HEK293 (cell line): ENCODE measurements at regions not wholly inside any gene's neighbourhood (a gene's known extent, or its start where the extent isn't known, plus 50 kb on each side); places are given as distances from the start of the nearest gene placed in this dataset.

Experiments
- CTCF ChIP-seq: fragments of 450-650 bp; formaldehyde crosslinking; IDR thresholded peaks from 2 replicates; pipeline ENCODE4 v1.5.1; 2016; ENCODE audit warnings: missing biosample characterization, missing genetic modification characterization
- OVOL3 ChIP-seq: fragments of 450-650 bp; formaldehyde crosslinking; IDR thresholded peaks from 2 replicates; pipeline ENCODE4 v1.5.1; 2016; ENCODE audit warnings: missing biosample characterization, missing genetic modification characterization
- ZBTB44 ChIP-seq: fragments of 450-650 bp; IDR thresholded peaks from 2 replicates; pipeline ENCODE4 v1.5.1; 2018; ENCODE audit warnings: missing biosample characterization, mild to moderate bottlenecking, missing genetic modification characterization
- ZNF184 ChIP-seq: fragments of 450-650 bp; IDR thresholded peaks from 2 replicates; pipeline ENCODE4 v1.5.1; 2018; ENCODE audit warnings: missing biosample characterization, mild to moderate bottlenecking, missing genetic modification characterization
- ZNF391 ChIP-seq: fragments of 450-650 bp; formaldehyde crosslinking; IDR thresholded peaks from 2 replicates; pipeline ENCODE4 v1.5.1; 2016; ENCODE audit warnings: low read depth, missing biosample characterization, missing genetic modification characterization, borderline replicate concordance
- ZNF549 ChIP-seq: fragments of 450-650 bp; IDR thresholded peaks from 2 replicates; pipeline ENCODE4 v1.5.1; 2018; ENCODE audit warnings: missing biosample characterization, missing genetic modification characterization, mild to moderate bottlenecking, inconsistent platforms, moderate library complexity
- ZNF585B ChIP-seq: fragments of 450-650 bp; formaldehyde crosslinking; IDR thresholded peaks from 2 replicates; pipeline ENCODE4 v1.5.1; 2016; ENCODE audit warnings: missing biosample characterization, missing genetic modification characterization
- TF ChIP-seq, protein P1 (sequence below): fragments of 450-650 bp; formaldehyde crosslinking; IDR thresholded peaks from 2 replicates; pipeline ENCODE4 v1.5.1; 2016; ENCODE audit warnings: missing biosample characterization, missing genetic modification characterization
- TF ChIP-seq, protein P2 (sequence below): fragments of 450-650 bp; formaldehyde crosslinking; IDR thresholded peaks from 2 replicates; pipeline ENCODE4 v1.5.1; 2017; ENCODE audit warnings: missing biosample characterization, missing genetic modification characterization
- TF ChIP-seq, protein P3 (sequence below): fragments of 450-650 bp; formaldehyde crosslinking; conservative IDR thresholded peaks from 2 replicates; pipeline ENCODE4 v1.5.1; 2016; ENCODE audit warnings: low read depth, missing biosample characterization, missing genetic modification characterization

DNA sequence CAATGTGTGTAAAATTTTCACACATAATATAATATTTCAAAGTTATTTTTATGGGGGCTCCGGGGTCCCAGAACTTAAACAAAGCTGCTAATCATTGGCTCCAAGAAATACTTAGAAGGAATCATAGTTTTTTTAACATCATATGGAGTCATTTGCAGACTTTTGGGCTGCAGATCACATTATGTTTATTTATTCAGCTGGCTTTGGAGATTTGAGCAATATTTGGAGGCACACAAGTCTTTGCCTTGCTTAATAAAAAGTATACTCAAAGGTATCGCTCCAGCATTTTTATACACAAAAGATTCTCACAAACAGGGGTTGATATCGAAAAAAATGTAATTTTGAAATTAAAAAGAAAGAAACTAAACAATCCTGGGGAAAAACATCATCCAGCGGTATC, 382.5 kb upstream of the TENM3 start:
- TF ChIP-seq ZNF549 (tag by site-specific recombination) (no peak), CTCF (tag by site-specific recombination) (no peak), ZNF391 (tag by site-specific recombination) (no peak), OVOL3 (no peak), ZNF585B (tag by site-specific recombination) (no peak), ZBTB44 (tag by site-specific recombination) (no peak), ZNF184 (no peak)
- TF ChIP-seq, protein P1, sequence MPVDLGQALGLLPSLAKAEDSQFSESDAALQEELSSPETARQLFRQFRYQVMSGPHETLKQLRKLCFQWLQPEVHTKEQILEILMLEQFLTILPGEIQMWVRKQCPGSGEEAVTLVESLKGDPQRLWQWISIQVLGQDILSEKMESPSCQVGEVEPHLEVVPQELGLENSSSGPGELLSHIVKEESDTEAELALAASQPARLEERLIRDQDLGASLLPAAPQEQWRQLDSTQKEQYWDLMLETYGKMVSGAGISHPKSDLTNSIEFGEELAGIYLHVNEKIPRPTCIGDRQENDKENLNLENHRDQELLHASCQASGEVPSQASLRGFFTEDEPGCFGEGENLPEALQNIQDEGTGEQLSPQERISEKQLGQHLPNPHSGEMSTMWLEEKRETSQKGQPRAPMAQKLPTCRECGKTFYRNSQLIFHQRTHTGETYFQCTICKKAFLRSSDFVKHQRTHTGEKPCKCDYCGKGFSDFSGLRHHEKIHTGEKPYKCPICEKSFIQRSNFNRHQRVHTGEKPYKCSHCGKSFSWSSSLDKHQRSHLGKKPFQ (tag by site-specific recombination) = no peak
- TF ChIP-seq, protein P2, sequence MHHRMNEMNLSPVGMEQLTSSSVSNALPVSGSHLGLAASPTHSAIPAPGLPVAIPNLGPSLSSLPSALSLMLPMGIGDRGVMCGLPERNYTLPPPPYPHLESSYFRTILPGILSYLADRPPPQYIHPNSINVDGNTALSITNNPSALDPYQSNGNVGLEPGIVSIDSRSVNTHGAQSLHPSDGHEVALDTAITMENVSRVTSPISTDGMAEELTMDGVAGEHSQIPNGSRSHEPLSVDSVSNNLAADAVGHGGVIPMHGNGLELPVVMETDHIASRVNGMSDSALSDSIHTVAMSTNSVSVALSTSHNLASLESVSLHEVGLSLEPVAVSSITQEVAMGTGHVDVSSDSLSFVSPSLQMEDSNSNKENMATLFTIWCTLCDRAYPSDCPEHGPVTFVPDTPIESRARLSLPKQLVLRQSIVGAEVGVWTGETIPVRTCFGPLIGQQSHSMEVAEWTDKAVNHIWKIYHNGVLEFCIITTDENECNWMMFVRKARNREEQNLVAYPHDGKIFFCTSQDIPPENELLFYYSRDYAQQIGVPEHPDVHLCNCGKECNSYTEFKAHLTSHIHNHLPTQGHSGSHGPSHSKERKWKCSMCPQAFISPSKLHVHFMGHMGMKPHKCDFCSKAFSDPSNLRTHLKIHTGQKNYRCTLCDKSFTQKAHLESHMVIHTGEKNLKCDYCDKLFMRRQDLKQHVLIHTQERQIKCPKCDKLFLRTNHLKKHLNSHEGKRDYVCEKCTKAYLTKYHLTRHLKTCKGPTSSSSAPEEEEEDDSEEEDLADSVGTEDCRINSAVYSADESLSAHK (tag by site-specific recombination) = no peak
- TF ChIP-seq, protein P3, sequence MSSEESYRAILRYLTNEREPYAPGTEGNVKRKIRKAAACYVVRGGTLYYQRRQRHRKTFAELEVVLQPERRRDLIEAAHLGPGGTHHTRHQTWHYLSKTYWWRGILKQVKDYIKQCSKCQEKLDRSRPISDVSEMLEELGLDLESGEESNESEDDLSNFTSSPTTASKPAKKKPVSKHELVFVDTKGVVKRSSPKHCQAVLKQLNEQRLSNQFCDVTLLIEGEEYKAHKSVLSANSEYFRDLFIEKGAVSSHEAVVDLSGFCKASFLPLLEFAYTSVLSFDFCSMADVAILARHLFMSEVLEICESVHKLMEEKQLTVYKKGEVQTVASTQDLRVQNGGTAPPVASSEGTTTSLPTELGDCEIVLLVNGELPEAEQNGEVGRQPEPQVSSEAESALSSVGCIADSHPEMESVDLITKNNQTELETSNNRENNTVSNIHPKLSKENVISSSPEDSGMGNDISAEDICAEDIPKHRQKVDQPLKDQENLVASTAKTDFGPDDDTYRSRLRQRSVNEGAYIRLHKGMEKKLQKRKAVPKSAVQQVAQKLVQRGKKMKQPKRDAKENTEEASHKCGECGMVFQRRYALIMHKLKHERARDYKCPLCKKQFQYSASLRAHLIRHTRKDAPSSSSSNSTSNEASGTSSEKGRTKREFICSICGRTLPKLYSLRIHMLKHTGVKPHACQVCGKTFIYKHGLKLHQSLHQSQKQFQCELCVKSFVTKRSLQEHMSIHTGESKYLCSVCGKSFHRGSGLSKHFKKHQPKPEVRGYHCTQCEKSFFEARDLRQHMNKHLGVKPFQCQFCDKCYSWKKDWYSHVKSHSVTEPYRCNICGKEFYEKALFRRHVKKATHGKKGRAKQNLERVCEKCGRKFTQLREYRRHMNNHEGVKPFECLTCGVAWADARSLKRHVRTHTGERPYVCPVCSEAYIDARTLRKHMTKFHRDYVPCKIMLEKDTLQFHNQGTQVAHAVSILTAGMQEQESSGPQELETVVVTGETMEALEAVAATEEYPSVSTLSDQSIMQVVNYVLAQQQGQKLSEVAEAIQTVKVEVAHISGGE (tag by site-specific recombination) = no peak
